WERI-Rb-1 (cell line): ENCODE measurements at regions not wholly inside any gene's neighbourhood (a gene's known extent, or its start where the extent isn't known, plus 50 kb on each side); places are given as distances from the start of the nearest gene placed in this dataset.

Source experiments
- DNase-seq: peaks from one replicate; pipeline ENCODE4 v3.0.0-alpha.2; 2020
- H3K27ac ChIP-seq: fragments of 250-450 bp; sonication (Bioruptor Pico); 2 replicates; pipeline ENCODE4 v1.5.1; 2020; ENCODE audit warnings: mild to moderate bottlenecking, moderate library complexity
- H3K27me3 ChIP-seq: fragments of 250-450 bp; sonication (Bioruptor Pico); 2 replicates; pipeline ENCODE4 v1.5.1; 2021; ENCODE audit warnings: mild to moderate bottlenecking, low read depth, moderate library complexity; ENCODE audit not compliant: insufficient read depth, severe bottlenecking
- H3K36me3 ChIP-seq: fragments of 250-450 bp; sonication (Bioruptor Pico); 2 replicates; pipeline ENCODE4 v1.5.1; 2020; ENCODE audit warnings: mild to moderate bottlenecking, moderate library complexity
- H3K4me3 ChIP-seq: 2 replicates; pipeline ENCODE4 v1.5.1; 2011; ENCODE audit warnings: low read depth, mild to moderate bottlenecking, control low read depth, low read length
- H3K9me3 ChIP-seq: fragments of 250-450 bp; sonication (Bioruptor Pico); 2 replicates; pipeline ENCODE4 v1.5.1; 2021; ENCODE audit warnings: mild to moderate bottlenecking, moderate library complexity; ENCODE audit not compliant: severe bottlenecking
- CTCF ChIP-seq: IDR thresholded peaks from 2 replicates; pipeline ENCODE4 v1.5.1; 2011; ENCODE audit warnings: low read depth, mild to moderate bottlenecking, control low read depth, inconsistent platforms, low read length

GRCh38 chr16:5854027-5854426 is 756.4 kb upstream of the EEF2KMT start:
- no peak overlapping the region for H3K4me3 ChIP-seq
- H3K36me3 ChIP-seq = no peaks in the 10 kb centered on the region
- no peak overlapping the region for H3K27ac ChIP-seq
- no peak for TF ChIP-seq CTCF
- no peak for DNase-seq
- H3K27me3 ChIP-seq = no peaks in the 10 kb centered on the region
- no peaks in the 10 kb centered on the region for H3K9me3 ChIP-seq

- Histone ChIP-seq H3K27ac (no peak overlapping the region), H3K36me3 (no peaks in the 10 kb centered on the region), H3K9me3 (no peaks in the 10 kb centered on the region), H3K4me3 (no peak overlapping the region), H3K27me3 (no peaks in the 10 kb centered on the region)
- no peak for DNase-seq
- no peak for TF ChIP-seq CTCF
These were observed 754.6 kb upstream of the EEF2KMT start for GRCh38 chr16:5852151-5852550.

GRCh38 chr16:5851393-5851982 is 753.9 kb upstream of the EEF2KMT start:
- no peak for TF ChIP-seq CTCF
- no peak overlapping the region for H3K4me3 ChIP-seq
- no peak for DNase-seq
- H3K36me3 ChIP-seq = no peaks in the 10 kb centered on the region
- no peak overlapping the region for H3K27ac ChIP-seq
- no peaks in the 10 kb centered on the region for H3K27me3 ChIP-seq
- H3K9me3 ChIP-seq = no peaks in the 10 kb centered on the region

GRCh38 chr16:5850632-5851392 is 753.2 kb upstream of the EEF2KMT start:
- H3K27ac ChIP-seq = no peak overlapping the region
- no peak for DNase-seq
- H3K27me3 ChIP-seq = no peaks in the 10 kb centered on the region
- TF ChIP-seq CTCF = no peak
- H3K9me3 ChIP-seq = no peaks in the 10 kb centered on the region
- no peaks in the 10 kb centered on the region for H3K36me3 ChIP-seq
- no peak overlapping the region for H3K4me3 ChIP-seq

GRCh38 chr16:5845046-5845445 is 747.5 kb upstream of the EEF2KMT start:
- DNase-seq = no peak

More at GRCh38 chr16:5845046-5845445, 747.5 kb upstream of the EEF2KMT start:
- no peak for TF ChIP-seq CTCF
- Histone ChIP-seq H3K4me3 (no peak overlapping the region), H3K27ac (no peak overlapping the region), H3K9me3 (peaks cover 7% of the 10 kb centered on the region), H3K27me3 (no peaks in the 10 kb centered on the region), H3K36me3 (no peaks in the 10 kb centered on the region)
